Motor neuron (in vitro differentiated cells): ENCODE measurements at regions not wholly inside any gene's neighbourhood (a gene's known extent, or its start where the extent isn't known, plus 50 kb on each side); places are given as distances from the start of the nearest gene placed in this dataset.
A peak's percentile ranks its signal among the peaks of the same experiment; 100 is the strongest.
"Not testable (repeated sequence)": the region's sequence is repeated elsewhere in the genome, so short reads cannot be mapped to it uniquely, and the experiment has no call there.

ENCODE experiments used
- ATAC-seq, 8 experiments: fragments of 200-7000 bp; cut with Tn5 transposase; replicated peaks in 6 of 8; 2 replicates each; pipeline ENCODE4 v1.8.0; 2021; ENCODE audit warnings: mild to moderate bottlenecking in 8 of 8, moderate library complexity in 8 of 8
- H3K27ac ChIP-seq, 2 donors: fragments of 250-450 bp; sonication (Bioruptor Pico); 2 replicates each; pipeline ENCODE4 v1.9.0; 2021; ENCODE audit warnings: antibody characterized with exemption in 2 of 2, mild to moderate bottlenecking in 2 of 2, moderate library complexity in 1 of 2
- H3K4me1 ChIP-seq, 2 donors: fragments of 250-450 bp; sonication (Bioruptor Pico); replicated peaks in 1 of 2; 2 replicates each; pipeline ENCODE4 v1.6.1; 2021; ENCODE audit warnings: antibody characterized with exemption in 2 of 2, mild to moderate bottlenecking in 2 of 2, moderate library complexity in 1 of 2
- H3K4me3 ChIP-seq, 5 donors: fragments of 250-450 bp; sonication (Bioruptor Pico); 2 replicates each; pipeline ENCODE4 v1.9.0; 2021; ENCODE audit warnings: antibody characterized with exemption in 5 of 5, mild to moderate bottlenecking in 5 of 5, moderate library complexity in 4 of 5
- WGBS, 10 experiments: fragments of 450-650 bp; shearing (Covaris generic); methylation state at CpG; one replicate each; pipeline ENCODE4 v1.0.0; 2022; 5-methylcytosine and 5-hydroxymethylcytosine counted together
- in situ Hi-C, 9 experiments: fragments of 400-800 bp; cut with MboI; loops; one replicate each; pipeline ENCODE4 v1.15.0; 2021; ENCODE audit warnings: low sequenced_read_pairs in 9 of 9, low pct_unique_long_range_greater_than_20kb in 2 of 9; ENCODE audit not compliant: unreplicated experiment in 9 of 9

DNA sequence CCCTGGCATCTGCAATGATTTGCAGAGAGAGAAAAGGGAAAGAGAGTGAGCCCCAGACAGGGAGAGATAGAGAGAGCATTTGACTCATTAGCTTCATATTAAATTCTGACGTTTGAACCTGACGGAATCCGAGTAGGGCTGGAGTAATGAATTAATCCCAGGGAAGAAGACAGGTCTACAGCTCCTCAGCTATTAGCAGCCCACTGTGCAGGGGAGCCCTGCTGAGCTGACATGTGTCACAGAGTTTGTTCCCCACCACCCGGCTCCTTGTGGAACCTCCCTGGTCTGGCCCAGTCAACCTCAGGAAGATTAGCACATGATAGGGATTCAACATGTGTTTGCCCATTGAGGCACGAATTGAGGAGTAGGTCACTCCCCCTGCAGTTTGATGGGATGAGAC, 404.0 kb downstream of the BUD13 start:
- Histone ChIP-seq H3K4me1 (peaks cover 56 to 60% of the 10 kb centered on the region in 2 donors), H3K4me3 (no peak overlapping the region), H3K27ac (peak overlapping the region; percentile 30 to 50)
- in situ Hi-C loops = no loop called here
- peak in 5 of 8 experiments; percentile 26 to 51 (median 39) for ATAC-seq
- 0 to 100% (median 40%) methylated on average over 1 to 4 of the region's 5 CpGs; no CpG with 5 or more reads in 3 of the 10 experiments for WGBS, 10 experiments

- H3K4me3 ChIP-seq = no peak overlapping the region
- H3K4me1 ChIP-seq = peaks cover 40 to 45% of the 10 kb centered on the region in 2 donors
- ATAC-seq = peak in 3 of 8 experiments; percentile 34 to 69 (median 54)
- 0 to 100% (median 49%) methylated on average over 1 to 4 of the region's 4 CpGs; no CpG with 5 or more reads in 2 of the 10 experiments for WGBS, 10 experiments
- no peak overlapping the region for H3K27ac ChIP-seq
- in situ Hi-C loops = no loop called here
These were observed 405.7 kb downstream of the BUD13 start for GRCh38 chr11:116366980-116367645.

DNA sequence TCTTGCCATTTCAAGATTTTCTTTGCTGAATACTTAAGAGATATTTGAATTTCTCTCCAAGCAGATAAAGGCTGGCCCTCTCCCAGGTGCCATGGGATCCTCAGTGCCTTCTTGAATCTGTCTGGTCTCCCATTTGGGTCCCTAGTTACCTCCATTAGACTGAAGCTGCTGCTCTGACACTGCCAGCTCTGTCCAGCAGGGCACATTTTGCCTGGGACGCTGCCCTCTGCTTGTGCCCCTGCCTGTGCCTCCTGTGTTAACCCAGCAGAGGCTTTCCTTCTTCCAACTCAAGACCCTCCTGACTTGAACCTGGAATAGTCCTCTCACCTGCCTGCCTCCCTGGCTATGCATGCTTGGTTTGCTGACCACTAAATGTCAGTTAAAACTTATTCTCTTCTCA, 406.3 kb downstream of the BUD13 start:
- in situ Hi-C loops = no loop called here
- ATAC-seq = peak in 1 of 8 experiments; percentile 30
- Histone ChIP-seq H3K4me1 (peaks cover 33 to 45% of the 10 kb centered on the region in 2 donors), H3K4me3 (no peak overlapping the region), H3K27ac (no peak overlapping the region)
- WGBS, 10 experiments = 0 to 100% (median 70%) methylated on average over 1 of the region's 1 CpG; no CpG with 5 or more reads in 7 of the 10 experiments

DNA sequence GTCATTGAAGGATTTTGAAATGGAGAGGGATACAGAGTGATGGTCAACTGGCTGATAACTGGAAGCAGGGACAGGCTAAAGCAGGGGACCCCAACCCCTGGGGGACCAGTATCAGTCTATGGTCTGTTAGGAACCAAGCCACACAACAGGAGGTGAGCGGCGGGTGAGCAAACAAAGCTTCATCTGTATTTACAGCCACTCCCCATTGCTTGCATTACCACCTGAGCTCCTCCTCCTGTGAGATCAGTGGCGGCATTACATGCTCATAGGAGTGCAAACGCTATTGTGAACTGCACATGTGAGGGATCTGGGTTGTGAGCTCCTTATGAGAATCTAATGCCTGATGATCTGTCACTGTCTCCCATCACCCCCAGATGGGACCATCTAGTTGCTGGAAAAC, 407.9 kb downstream of the BUD13 start:
- WGBS, 10 experiments = 20 to 100% (median 90%) methylated on average over 1 to 2 of the region's 4 CpGs; no CpG with 5 or more reads in 2 of the 10 experiments
- H3K4me1 ChIP-seq = peaks cover 31 to 45% of the 10 kb centered on the region in 2 donors
- in situ Hi-C loops, H3K4me3 ChIP-seq, H3K27ac ChIP-seq, ATAC-seq: not testable (repeated sequence)

DNA sequence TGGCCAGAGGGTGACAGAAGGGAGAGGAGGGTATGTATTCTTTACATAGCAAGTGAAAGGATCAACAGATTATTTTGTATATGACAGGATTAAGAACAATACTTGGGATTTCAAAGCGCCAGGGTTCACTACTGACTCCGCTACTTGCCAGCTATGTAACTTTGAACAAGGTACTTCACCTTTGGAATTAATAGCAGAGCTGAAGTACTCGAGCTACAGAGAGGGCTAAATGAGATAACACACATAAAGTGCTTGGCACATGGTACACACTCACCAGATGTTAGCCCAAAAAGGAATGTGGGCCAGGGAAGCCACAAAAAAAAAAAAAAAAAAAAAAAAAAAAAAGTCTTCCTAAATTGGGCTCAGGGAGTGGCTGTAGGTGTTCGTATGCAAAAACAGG, 408.4 kb downstream of the BUD13 start:
- Histone ChIP-seq H3K27ac (no peak overlapping the region), H3K4me3 (no peak overlapping the region), H3K4me1 (peaks cover 31 to 41% of the 10 kb centered on the region in 2 donors)
- ATAC-seq = no peak
- WGBS, 10 experiments = 0 to 100% (median 83%) methylated on average over 1 to 4 of the region's 4 CpGs
- in situ Hi-C loops = no loop called here

GRCh38 chr11:116360221-116360941, 412.4 kb downstream of the BUD13 start:
- 7 to 89% (median 74%) methylated on average over 3 to 8 of the region's 11 CpGs for WGBS, 10 experiments
- in situ Hi-C loops = no loop called here
- ATAC-seq = peak in 4 of 8 experiments; percentile 35 to 65 (median 48)
- Histone ChIP-seq H3K4me1 (peaks cover 20 to 42% of the 10 kb centered on the region in 2 donors), H3K27ac (no peak overlapping the region), H3K4me3 (no peak overlapping the region)

DNA sequence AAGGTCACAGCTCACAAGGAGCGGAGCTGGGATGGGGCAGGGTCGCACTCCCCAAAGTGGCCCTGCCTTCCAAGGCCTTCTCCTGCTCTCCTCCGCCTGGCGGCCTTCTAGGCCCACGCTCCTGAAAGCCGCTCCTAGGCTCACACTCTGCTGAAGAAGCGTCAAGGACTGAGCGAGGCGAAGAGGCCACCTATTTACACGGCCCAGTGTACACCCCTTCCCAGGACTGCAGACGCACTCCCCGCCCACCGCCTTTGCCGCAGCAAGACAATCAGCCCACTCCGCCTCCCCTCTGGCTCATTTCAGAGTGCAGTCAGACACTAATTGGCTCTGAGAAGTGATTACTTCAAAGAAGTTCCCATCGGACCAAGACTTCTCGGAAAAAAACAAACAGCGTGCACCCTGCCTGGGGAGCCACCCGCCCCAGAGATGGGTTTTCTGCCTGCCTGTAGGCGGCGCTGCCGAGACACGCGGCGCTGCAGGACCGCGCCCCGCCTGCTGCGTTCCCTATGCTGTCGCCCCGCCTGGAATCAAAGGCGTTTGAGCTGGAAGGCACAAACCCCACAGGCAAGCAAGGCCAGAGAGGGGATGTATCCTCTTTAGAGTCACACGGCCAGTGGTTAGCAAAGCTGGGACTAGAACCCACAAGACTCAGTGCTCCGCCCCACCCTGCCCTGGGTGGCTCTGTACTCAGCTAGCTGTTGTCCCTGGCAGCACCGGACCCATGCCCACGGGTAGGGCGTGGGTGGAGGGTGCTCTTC, 414.8 kb downstream of the BUD13 start:
- ATAC-seq = peak; percentile 60 to 96 (median 78)
- in situ Hi-C loops = no loop called here
- H3K4me1 ChIP-seq = peaks cover 34 to 56% of the 10 kb centered on the region in 2 donors
- H3K27ac ChIP-seq = no peak overlapping the region
- H3K4me3 ChIP-seq = no peak overlapping the region
- 74 to 100% (median 86%) methylated on average over 1 to 9 of the region's 37 CpGs; no CpG with 5 or more reads in 7 of the 10 experiments for WGBS, 10 experiments

DNA sequence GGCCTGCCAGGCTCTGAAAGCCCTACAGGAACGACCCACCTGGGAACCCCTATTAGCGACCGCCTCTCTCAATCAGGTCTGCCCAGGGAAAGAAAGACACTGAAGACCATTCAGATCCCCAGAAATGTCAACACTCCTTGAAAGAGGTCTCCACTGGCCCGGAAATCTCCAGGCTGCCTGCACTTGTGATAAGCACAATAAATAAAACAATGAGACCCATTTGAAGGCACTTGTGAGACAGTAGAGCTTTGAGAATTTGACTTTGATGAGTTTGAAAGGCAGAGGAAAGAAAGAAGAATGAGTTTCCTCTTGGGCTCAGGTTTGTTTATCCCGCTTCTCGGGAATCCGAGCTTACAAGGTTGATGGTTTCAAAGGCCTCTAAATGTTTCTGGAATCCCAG, 416.3 kb downstream of the BUD13 start:
- ATAC-seq = no peak
- 0 to 100% (median 93%) methylated on average over 3 to 4 of the region's 7 CpGs; no CpG with 5 or more reads in 3 of the 10 experiments for WGBS, 10 experiments

DNA sequence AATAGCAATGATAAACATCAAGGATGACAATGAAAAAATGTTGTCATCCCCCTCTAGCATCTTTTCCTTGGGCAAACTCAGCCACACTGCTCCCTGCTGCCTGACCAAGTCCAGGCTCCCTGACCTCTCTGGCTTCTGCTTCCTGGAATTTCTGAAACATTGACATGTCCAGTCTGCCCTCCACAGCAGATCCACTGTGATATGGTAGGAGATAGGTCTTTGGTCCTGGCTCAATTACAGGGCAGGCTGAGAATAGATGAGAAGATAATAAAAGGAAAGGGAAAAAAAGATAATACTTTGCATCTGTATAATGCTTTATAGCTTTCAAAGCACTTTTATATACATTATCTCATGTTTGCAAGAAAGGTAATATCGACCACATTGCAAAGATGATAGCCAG, 417.7 kb downstream of the BUD13 start:
- Histone ChIP-seq H3K27ac (no peak overlapping the region), H3K4me1 (peaks cover 30 to 43% of the 10 kb centered on the region in 2 donors), H3K4me3 (no peak overlapping the region)
- WGBS, 10 experiments = 0 to 63% methylated on average over 1 of the region's 1 CpG; no CpG with 5 or more reads in 8 of the 10 experiments
- in situ Hi-C loops = no loop called here
- no peak for ATAC-seq

More for the DNA sequence above, 416.3 kb downstream of the BUD13 start:
- in situ Hi-C loops = no loop called here
- peaks cover 35 to 51% of the 10 kb centered on the region in 2 donors for H3K4me1 ChIP-seq
- H3K4me3 ChIP-seq = no peak overlapping the region
- H3K27ac ChIP-seq = no peak overlapping the region

- H3K4me3 ChIP-seq = no peak overlapping the region
- 13 to 100% (median 35%) methylated on average over 1 to 4 of the region's 7 CpGs; no CpG with 5 or more reads in 1 of the 10 experiments for WGBS, 10 experiments
- peak overlapping the region; percentile 50 to 68 for H3K27ac ChIP-seq
- in situ Hi-C loops = no loop called here
- ATAC-seq = peak in 5 of 8 experiments; percentile 63 to 86 (median 75)
- H3K4me1 ChIP-seq = peaks cover 42 to 55% of the 10 kb centered on the region in 2 donors
These were observed 419.2 kb downstream of the BUD13 start for GRCh38 chr11:116353589-116353988.

DNA sequence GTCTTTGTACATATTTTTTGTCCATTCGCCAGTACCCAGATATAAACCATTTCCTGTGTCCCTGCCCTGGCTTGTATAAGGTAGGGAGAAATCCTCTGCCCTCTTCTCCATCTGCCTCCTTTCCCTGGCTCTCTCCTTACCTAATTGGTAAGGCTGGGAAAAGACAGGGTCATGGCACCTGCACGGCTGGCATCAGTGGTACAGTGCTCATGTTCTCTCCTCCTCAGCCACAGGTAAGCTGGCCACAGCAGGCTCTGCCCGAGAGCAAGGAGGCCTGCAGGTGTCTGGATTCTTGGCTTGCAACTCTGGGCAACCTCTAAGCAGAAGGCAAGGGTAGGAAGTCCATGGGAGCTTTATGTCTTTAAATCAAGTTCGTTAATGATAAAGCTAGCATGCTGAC, 419.9 kb downstream of the BUD13 start:
- in situ Hi-C loops = no loop called here
- no peak overlapping the region for H3K4me3 ChIP-seq
- ATAC-seq = no peak
- H3K4me1 ChIP-seq = peaks cover 43 to 56% of the 10 kb centered on the region in 2 donors
- H3K27ac ChIP-seq = no peak overlapping the region
- 0 to 93% (median 40%) methylated on average over 2 to 4 of the region's 4 CpGs; no CpG with 5 or more reads in 4 of the 10 experiments for WGBS, 10 experiments

GRCh38 chr11:116348226-116348625, 424.6 kb downstream of the BUD13 start:
- peak overlapping the region in 1 of 2 donors; percentile 28 for H3K27ac ChIP-seq
- ATAC-seq = no peak
- H3K4me3 ChIP-seq = no peak overlapping the region
- WGBS, 10 experiments = 0 to 80% (median 75%) methylated on average over 1 of the region's 1 CpG; no CpG with 5 or more reads in 7 of the 10 experiments
- in situ Hi-C loops = no loop called here
- H3K4me1 ChIP-seq = peaks cover 29 to 34% of the 10 kb centered on the region in 2 donors

GRCh38 chr11:116345575-116345974, 427.2 kb downstream of the BUD13 start:
- 0 to 100% (median 80%) methylated on average over 1 to 2 of the region's 2 CpGs; no CpG with 5 or more reads in 1 of the 10 experiments for WGBS, 10 experiments

More at GRCh38 chr11:116345575-116345974, 427.2 kb downstream of the BUD13 start:
- H3K4me3 ChIP-seq = no peak overlapping the region
- H3K4me1 ChIP-seq = peaks cover 25 to 26% of the 10 kb centered on the region in 2 donors
- ATAC-seq = no peak
- in situ Hi-C loops = no loop called here
- H3K27ac ChIP-seq = no peak overlapping the region
